ENCODE measurements at regions not wholly inside any gene's neighbourhood (a gene's known extent, or its start where the extent isn't known, plus 50 kb on each side); places are given as distances from the start of the nearest gene placed in this dataset.

GRCh38 chr3:59456852-59457485 is 407.1 kb upstream of the CFAP20DC start:
- no peak for TF ChIP-seq POLR2A (IDR thresholded peaks at IDR 0.05)
- no peak for TF ChIP-seq POLR2AphosphoS5 (IDR thresholded peaks at IDR 0.05)
- no peak for TF ChIP-seq EP300 (IDR thresholded peaks at IDR 0.05)
- TF ChIP-seq CTCF (IDR thresholded peaks at IDR 0.05), result no peak
- H3K36me3 ChIP-seq, result no peaks in the 10 kb centered on the region
- no peak overlapping the region for H3K27ac ChIP-seq
- no peaks in the 10 kb centered on the region for H3K9me3 ChIP-seq
- H3K4me3 ChIP-seq, result no peak overlapping the region
- intact Hi-C loops (cut with DNase I), result no loop called here
- WGBS, 2 donors, result 85 to 91% methylated on average over 7 of the region's 7 CpGs
- no peaks in the 10 kb centered on the region for H3K27me3 ChIP-seq
- no peaks in the 10 kb centered on the region for H3K4me1 ChIP-seq
- no peak for DNase-seq

- TF ChIP-seq EP300 (IDR thresholded peaks at IDR 0.05) (no peak), POLR2A (IDR thresholded peaks at IDR 0.05) (no peak), CTCF (IDR thresholded peaks at IDR 0.05) (no peak), POLR2AphosphoS5 (IDR thresholded peaks at IDR 0.05) (no peak)
- 73 to 86% methylated on average over 7 of the region's 7 CpGs for WGBS, 2 donors
- H3K27ac ChIP-seq, result no peak overlapping the region
- no peaks in the 10 kb centered on the region for H3K4me1 ChIP-seq
- intact Hi-C loops (cut with DNase I), result no loop called here
- no peak overlapping the region for H3K4me3 ChIP-seq
- no peaks in the 10 kb centered on the region for H3K27me3 ChIP-seq
- no peak for DNase-seq
- no peaks in the 10 kb centered on the region for H3K9me3 ChIP-seq
- H3K36me3 ChIP-seq, result no peaks in the 10 kb centered on the region
Measured at GRCh38 chr3:59451800-59452746, 402.2 kb upstream of the CFAP20DC start.

- Histone ChIP-seq H3K27ac (no peak overlapping the region), H3K9me3 (no peaks in the 10 kb centered on the region), H3K27me3 (no peaks in the 10 kb centered on the region), H3K4me3 (no peak overlapping the region), H3K4me1 (no peaks in the 10 kb centered on the region), H3K36me3 (no peaks in the 10 kb centered on the region)
- TF ChIP-seq POLR2A (IDR thresholded peaks at IDR 0.05) (no peak), POLR2AphosphoS5 (IDR thresholded peaks at IDR 0.05) (no peak), CTCF (IDR thresholded peaks at IDR 0.05) (no peak), EP300 (IDR thresholded peaks at IDR 0.05) (no peak)
- DNase-seq, result no peak
- 35 to 66% methylated on average over 6 of the region's 6 CpGs for WGBS, 2 donors
- intact Hi-C loops (cut with DNase I), result no loop called here
Measured at GRCh38 chr3:59450946-59451763, 401.3 kb upstream of the CFAP20DC start.

- no peak for DNase-seq
- Histone ChIP-seq H3K4me3 (no peak overlapping the region), H3K36me3 (no peaks in the 10 kb centered on the region), H3K27ac (no peak overlapping the region), H3K27me3 (no peaks in the 10 kb centered on the region), H3K4me1 (no peaks in the 10 kb centered on the region), H3K9me3 (no peaks in the 10 kb centered on the region)
- WGBS, 2 donors, result 70 to 83% methylated on average over 5 of the region's 5 CpGs
- TF ChIP-seq POLR2A (IDR thresholded peaks at IDR 0.05) (no peak), CTCF (IDR thresholded peaks at IDR 0.05) (no peak), POLR2AphosphoS5 (IDR thresholded peaks at IDR 0.05) (no peak), EP300 (IDR thresholded peaks at IDR 0.05) (no peak)
- intact Hi-C loops (cut with DNase I), result no loop called here
Measured at GRCh38 chr3:59450437-59450836, 400.6 kb upstream of the CFAP20DC start.

Data from sigmoid colon (tissue), 6 donors.